ENCODE measurements at regions not wholly inside any gene's neighbourhood (a gene's known extent, or its start where the extent isn't known, plus 50 kb on each side); places are given as distances from the start of the nearest gene placed in this dataset.

- no peak for TF ChIP-seq CTCF (conservative IDR thresholded peaks at IDR 0.05; ENCODE audit: low read depth, low read length)
- TF ChIP-seq EZH2 (IDR thresholded peaks at IDR 0.05; ENCODE audit: low read length, unreplicated experiment): no peak
- TF ChIP-seq EZH2phosphoT487 (IDR thresholded peaks at IDR 0.05; ENCODE audit: borderline replicate concordance, low read length): no peak
Observed at GRCh38 chr14:53894456-53894855, 62.2 kb downstream of the BMP4 start.

Measured in PC-3 (cell line).